ENCODE measurements at regions not wholly inside any gene's neighbourhood (a gene's known extent, or its start where the extent isn't known, plus 50 kb on each side); places are given as distances from the start of the nearest gene placed in this dataset.

- CTCF ChIA-PET, result no interaction called here
- no peaks in the 10 kb centered on the region for H3K4me1 ChIP-seq
- TF ChIP-seq HOXB13 (CRISPR knock-in tag; IDR thresholded peaks at IDR 0.05; ENCODE audit: low read depth) (no peak), ZC3H11A (IDR thresholded peaks at IDR 0.05) (no peak), RNF2 (IDR thresholded peaks at IDR 0.05; ENCODE audit: borderline replicate concordance, low read depth) (no peak), POLR2AphosphoS2 (conservative IDR thresholded peaks at IDR 0.05; ENCODE audit: low read length) (no peak), FOSB (CRISPR knock-in tag; IDR thresholded peaks at IDR 0.05) (no peak), KDM1A (IDR thresholded peaks at IDR 0.05; ENCODE audit: low read depth) (no peak), HEYL (CRISPR knock-in tag; IDR thresholded peaks at IDR 0.05) (no peak), RFX5 (IDR thresholded peaks at IDR 0.05) (no peak), EP300 (IDR thresholded peaks at IDR 0.05) (no peak), HES2 (IDR thresholded peaks at IDR 0.05) (no peak), ESRRA (IDR thresholded peaks at IDR 0.05; ENCODE audit: borderline replicate concordance, low read length) (no peak), NR3C1 (IDR thresholded peaks at IDR 0.05) (no peak), FOSL2 (IDR thresholded peaks at IDR 0.05) (no peak), FOSL2 (CRISPR knock-in tag; IDR thresholded peaks at IDR 0.05) (no peak), HMGXB4 (CRISPR knock-in tag; IDR thresholded peaks at IDR 0.05; ENCODE audit: borderline replicate concordance) (no peak), EHF (CRISPR knock-in tag; IDR thresholded peaks at IDR 0.05) (no peak)
- TF ChIP-seq, protein P1, sequence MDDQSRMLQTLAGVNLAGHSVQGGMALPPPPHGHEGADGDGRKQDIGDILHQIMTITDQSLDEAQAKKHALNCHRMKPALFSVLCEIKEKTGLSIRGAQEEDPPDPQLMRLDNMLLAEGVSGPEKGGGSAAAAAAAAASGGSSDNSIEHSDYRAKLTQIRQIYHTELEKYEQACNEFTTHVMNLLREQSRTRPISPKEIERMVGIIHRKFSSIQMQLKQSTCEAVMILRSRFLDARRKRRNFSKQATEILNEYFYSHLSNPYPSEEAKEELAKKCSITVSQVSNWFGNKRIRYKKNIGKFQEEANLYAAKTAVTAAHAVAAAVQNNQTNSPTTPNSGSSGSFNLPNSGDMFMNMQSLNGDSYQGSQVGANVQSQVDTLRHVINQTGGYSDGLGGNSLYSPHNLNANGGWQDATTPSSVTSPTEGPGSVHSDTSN (IDR thresholded peaks at IDR 0.05), result no peak
- ATAC-seq, result no peak
- no peak for DNase-seq (ENCODE audit: low read depth in 1 of 2, low spot score in 1 of 2)
- POLR2A ChIA-PET, result no interaction called here
- no peak overlapping the region for H3K27ac ChIP-seq
- no peak for FAIRE-seq
- no peak overlapping the region for H3K4me2 ChIP-seq
- H3K4me3 ChIP-seq, result no peak overlapping the region
- 48% methylated on average over 4 of the region's 4 CpGs for WGBS (ENCODE audit: missing lambda C conversion rate)
- no peaks in the 10 kb centered on the region for H3K9me3 ChIP-seq
Measured at GRCh38 chr4:28391877-28392276, 1531.2 kb downstream of the STIM2 start.

GRCh38 chr4:28402751-28403150 is 1542.1 kb downstream of the STIM2 start:
- ATAC-seq, result no peak
- Histone ChIP-seq H3K4me3 (no peak overlapping the region), H3K27ac (no peak overlapping the region), H3K9me3 (no peaks in the 10 kb centered on the region), H3K4me2 (no peak overlapping the region), H3K4me1 (no peaks in the 10 kb centered on the region)
- no peak for DNase-seq (ENCODE audit: low read depth in 1 of 2, low spot score in 1 of 2)
- FAIRE-seq, result no peak
- POLR2A ChIA-PET, result no interaction called here
- CTCF ChIA-PET, result no interaction called here
- no peak for TF ChIP-seq KDM5A (IDR thresholded peaks at IDR 0.05)
- no peak for TF ChIP-seq MAX (IDR thresholded peaks at IDR 0.05)
- TF ChIP-seq MAZ (IDR thresholded peaks at IDR 0.05; ENCODE audit: borderline replicate concordance, low read depth, low read length), result no peak
- no peak for TF ChIP-seq HEYL (CRISPR knock-in tag; IDR thresholded peaks at IDR 0.05)
- TF ChIP-seq TFCP2L1 (CRISPR knock-in tag; IDR thresholded peaks at IDR 0.05), result no peak
- TF ChIP-seq RAD21 (conservative IDR thresholded peaks at IDR 0.05 in 1 of 2, IDR thresholded peaks at IDR 0.05 in 1 of 2), result no peak
- no peak for TF ChIP-seq TP53 (CRISPR knock-in tag; IDR thresholded peaks at IDR 0.05)
- TF ChIP-seq ATOH8 (CRISPR knock-in tag; IDR thresholded peaks at IDR 0.05; ENCODE audit: low read depth), result no peak
- TF ChIP-seq CHD4 (IDR thresholded peaks at IDR 0.05; ENCODE audit: borderline replicate concordance), result no peak
- no peak for TF ChIP-seq CBX2 (IDR thresholded peaks at IDR 0.05; ENCODE audit: borderline replicate concordance, low read depth)
- TF ChIP-seq FOSB (CRISPR knock-in tag; IDR thresholded peaks at IDR 0.05), result no peak
- no peak for TF ChIP-seq SMC3 (IDR thresholded peaks at IDR 0.05)
- TF ChIP-seq ZFP36 (IDR thresholded peaks at IDR 0.05; ENCODE audit: borderline replicate concordance, partially characterized antibody), result no peak
- TF ChIP-seq POLR2A (IDR thresholded peaks at IDR 0.05; ENCODE audit: low read length), result no peak
- TF ChIP-seq NPAS2 (CRISPR knock-in tag; IDR thresholded peaks at IDR 0.05; ENCODE audit: borderline replicate concordance), result no peak
- TF ChIP-seq CBX8 (IDR thresholded peaks at IDR 0.05), result no peak
- TF ChIP-seq ZSCAN20 (CRISPR knock-in tag; IDR thresholded peaks at IDR 0.05), result no peak
- no peak for TF ChIP-seq HMGXB4 (CRISPR knock-in tag; IDR thresholded peaks at IDR 0.05; ENCODE audit: borderline replicate concordance)
- TF ChIP-seq CEBPB (IDR thresholded peaks at IDR 0.05), result no peak
- TF ChIP-seq EHMT2 (IDR thresholded peaks at IDR 0.05; ENCODE audit: low read depth), result no peak
- WGBS (ENCODE audit: missing lambda C conversion rate), result 74% methylated on average over 13 of the region's 13 CpGs
